Type B pancreatic cell (in vitro differentiated cells): ENCODE measurements at regions not wholly inside any gene's neighbourhood (a gene's known extent, or its start where the extent isn't known, plus 50 kb on each side); places are given as distances from the start of the nearest gene placed in this dataset.

Experiments used
- DNase-seq: peaks from one replicate; pipeline ENCODE4 v3.0.0; 2021; ENCODE audit warnings: mixed read lengths; ENCODE audit not compliant: unreplicated experiment; ENCODE audit errors: extremely low spot score
- H3K27ac Mint-ChIP-seq: 2 replicates; pipeline ENCODE4 v1.8.0; 2021; ENCODE audit warnings: mild to moderate bottlenecking, mixed read lengths
- H3K27me3 Mint-ChIP-seq: 2 replicates; pipeline ENCODE4 v1.8.0; 2021; ENCODE audit warnings: mixed read lengths
- H3K36me3 Mint-ChIP-seq: 2 replicates; pipeline ENCODE4 v1.8.0; 2021; ENCODE audit warnings: mixed read lengths
- H3K4me1 Mint-ChIP-seq: one replicate; pipeline ENCODE4 v1.8.0; 2021; ENCODE audit warnings: mixed read lengths; ENCODE audit not compliant: unreplicated experiment
- H3K4me3 Mint-ChIP-seq: 2 replicates; pipeline ENCODE4 v1.8.0; 2021; ENCODE audit warnings: mild to moderate bottlenecking, mixed read lengths
- H3K9me3 Mint-ChIP-seq: 2 replicates; pipeline ENCODE4 v1.8.0; 2021; ENCODE audit warnings: mixed read lengths
- CTCF ChIP-seq: fragments of 200-600 bp; sonication (generic); conservative IDR thresholded peaks from 2 replicates; pipeline ENCODE4 v1.5.0; 2021; ENCODE audit warnings: antibody characterized with exemption, mild to moderate bottlenecking

GRCh38 chr5:125186911-125187375 lies 440.5 kb upstream of the ZNF608 start:
- H3K4me3 Mint-ChIP-seq = no peak overlapping the region
- H3K9me3 Mint-ChIP-seq = no peaks in the 10 kb centered on the region
- H3K4me1 Mint-ChIP-seq = peaks cover 24% of the 10 kb centered on the region
- TF ChIP-seq CTCF = no peak
- H3K27ac Mint-ChIP-seq = no peak overlapping the region
- no peaks in the 10 kb centered on the region for H3K36me3 Mint-ChIP-seq
- no peak for DNase-seq
- peaks cover 6% of the 10 kb centered on the region for H3K27me3 Mint-ChIP-seq

GRCh38 chr5:125189531-125189941 lies 443.1 kb upstream of the ZNF608 start:
- Mint-ChIP-seq H3K36me3 (no peaks in the 10 kb centered on the region), H3K4me3 (no peak overlapping the region), H3K4me1 (peaks cover 26% of the 10 kb centered on the region), H3K9me3 (no peaks in the 10 kb centered on the region), H3K27me3 (no peaks in the 10 kb centered on the region), H3K27ac (no peak overlapping the region)
- no peak for DNase-seq
- TF ChIP-seq CTCF = no peak

DNA sequence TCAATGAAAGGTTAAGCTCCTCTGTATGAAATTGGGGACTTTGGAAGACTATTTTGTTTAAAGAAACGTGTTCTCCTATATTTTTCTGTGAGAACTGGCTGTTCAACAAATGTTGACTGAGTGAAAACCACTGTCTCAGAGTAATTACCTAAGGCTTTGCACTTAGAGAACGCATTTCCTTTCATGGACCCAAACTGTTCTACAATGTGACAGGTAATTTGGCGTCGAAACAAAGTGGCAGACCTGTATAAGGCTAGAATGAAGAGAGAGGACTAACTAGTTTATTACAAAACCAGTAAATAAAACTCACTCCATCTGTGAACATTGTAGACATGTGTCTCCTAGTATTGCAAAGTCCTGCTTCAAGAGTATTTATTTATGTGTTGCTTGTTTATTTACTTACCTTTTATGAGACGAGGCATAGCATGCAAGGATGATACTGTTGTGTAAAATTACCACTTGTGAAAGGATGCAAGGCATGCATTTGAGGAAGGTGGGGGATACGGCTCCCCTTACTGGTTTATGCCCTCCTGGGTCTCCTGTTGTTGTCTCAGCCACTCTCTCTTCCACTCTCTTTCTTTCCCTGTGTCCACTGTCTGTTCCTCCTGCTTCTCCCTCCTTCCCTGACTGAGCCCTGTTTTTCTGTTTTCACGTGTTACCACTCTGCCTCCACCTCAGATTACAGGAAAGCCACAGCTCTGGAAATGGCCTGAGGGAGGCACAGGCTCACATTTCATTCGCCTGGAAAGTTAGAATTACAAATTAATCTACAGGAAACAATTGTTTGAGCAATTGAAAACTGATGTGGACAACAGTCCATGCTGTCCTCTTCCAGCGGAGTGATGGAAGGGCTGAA lies 444.0 kb upstream of the ZNF608 start:
- H3K36me3 Mint-ChIP-seq = no peaks in the 10 kb centered on the region
- H3K4me1 Mint-ChIP-seq = peaks cover 30% of the 10 kb centered on the region
- no peak overlapping the region for H3K27ac Mint-ChIP-seq
- H3K27me3 Mint-ChIP-seq = no peaks in the 10 kb centered on the region
- no peaks in the 10 kb centered on the region for H3K9me3 Mint-ChIP-seq
- no peak for TF ChIP-seq CTCF
- no peak for DNase-seq
- H3K4me3 Mint-ChIP-seq = peak overlapping the region; percentile 37

- no peak for TF ChIP-seq CTCF
- Mint-ChIP-seq H3K9me3 (no peaks in the 10 kb centered on the region), H3K27ac (no peak overlapping the region), H3K4me3 (no peak overlapping the region), H3K27me3 (no peaks in the 10 kb centered on the region), H3K4me1 (peaks cover 60% of the 10 kb centered on the region), H3K36me3 (no peaks in the 10 kb centered on the region)
- no peak for DNase-seq
Observed at GRCh38 chr5:125194883-125195282, 448.4 kb upstream of the ZNF608 start.

- Mint-ChIP-seq H3K27ac (peak overlapping the region; percentile 67), H3K9me3 (no peaks in the 10 kb centered on the region), H3K4me1 (peaks cover 57% of the 10 kb centered on the region), H3K27me3 (no peaks in the 10 kb centered on the region), H3K4me3 (peak overlapping the region; percentile 29), H3K36me3 (no peaks in the 10 kb centered on the region)
- no peak for DNase-seq
- no peak for TF ChIP-seq CTCF
Observed at GRCh38 chr5:125196481-125197111, 450.2 kb upstream of the ZNF608 start.
